NCI-H510A treated with DMSO at 0.1 percent for 48 hours (cell line): ENCODE measurements at regions not wholly inside any gene's neighbourhood (a gene's known extent, or its start where the extent isn't known, plus 50 kb on each side); places are given as distances from the start of the nearest gene placed in this dataset.
"Not testable (repeated sequence)": the region's sequence is repeated elsewhere in the genome, so short reads cannot be mapped to it uniquely, and the experiment has no call there.

Experiments
- DNase-seq: peaks from one replicate; lab custom pipeline; 2025; lab: John Stamatoyannopoulos, UW

DNA sequence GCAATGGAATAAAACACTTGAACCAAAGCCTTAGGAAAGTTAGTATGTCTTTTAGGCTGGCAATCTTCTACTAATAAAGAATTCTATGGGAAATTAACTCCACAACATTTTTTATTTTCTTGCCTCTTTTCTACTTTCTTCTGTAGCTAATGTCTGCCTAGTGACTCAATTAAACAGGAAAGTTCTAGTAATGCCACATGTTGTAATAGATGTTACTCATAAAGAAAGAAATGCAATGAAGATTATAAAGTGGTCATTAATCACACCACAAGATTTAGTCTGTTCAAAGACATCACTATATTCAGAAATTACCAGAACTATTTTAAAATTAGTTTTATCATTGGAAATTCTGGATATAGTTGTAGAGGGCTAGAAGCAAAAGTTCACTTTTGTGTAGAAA lies 329.7 kb downstream of the SI start:
- DNase-seq = no peak

DNA sequence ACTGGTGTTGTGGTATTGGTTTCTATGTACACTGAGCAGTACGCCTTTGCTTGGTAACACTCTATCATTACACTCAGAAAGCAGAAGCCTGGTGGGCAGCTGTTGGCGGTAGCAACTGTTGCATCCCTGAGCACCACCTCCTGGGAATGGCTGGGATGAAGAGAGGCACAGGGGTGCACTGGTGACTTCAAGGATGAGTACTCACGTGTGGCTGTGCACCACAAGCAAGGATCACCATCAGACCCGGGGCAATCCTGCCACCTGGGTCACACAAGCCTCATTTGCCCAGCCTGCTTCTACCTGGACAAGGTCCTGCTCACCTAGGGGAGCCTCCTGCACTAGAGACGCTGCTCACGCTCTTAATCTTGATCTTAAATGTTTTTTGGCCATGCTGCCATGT lies 336.4 kb downstream of the SI start:
- DNase-seq = no peak

DNA sequence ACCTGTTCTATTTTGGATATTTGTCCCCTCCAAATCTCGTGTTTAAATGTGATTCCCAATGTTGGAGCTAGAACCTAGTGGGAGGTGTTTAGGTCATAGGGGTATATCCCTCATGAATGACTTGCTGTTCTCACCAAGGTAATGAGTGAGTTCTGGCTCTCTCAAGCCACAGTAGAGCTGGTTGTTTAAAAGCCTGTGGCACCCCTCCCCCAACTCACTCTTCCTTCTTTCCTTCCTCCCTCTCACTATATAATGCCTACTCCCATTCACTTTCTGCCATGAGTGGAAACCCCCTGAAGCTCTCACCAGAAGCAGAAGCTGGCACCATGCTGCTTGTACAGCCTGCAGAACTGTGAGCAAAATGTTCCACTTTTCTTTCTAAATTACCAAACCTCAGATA lies 341.1 kb downstream of the SI start:
- no peak for DNase-seq

DNA sequence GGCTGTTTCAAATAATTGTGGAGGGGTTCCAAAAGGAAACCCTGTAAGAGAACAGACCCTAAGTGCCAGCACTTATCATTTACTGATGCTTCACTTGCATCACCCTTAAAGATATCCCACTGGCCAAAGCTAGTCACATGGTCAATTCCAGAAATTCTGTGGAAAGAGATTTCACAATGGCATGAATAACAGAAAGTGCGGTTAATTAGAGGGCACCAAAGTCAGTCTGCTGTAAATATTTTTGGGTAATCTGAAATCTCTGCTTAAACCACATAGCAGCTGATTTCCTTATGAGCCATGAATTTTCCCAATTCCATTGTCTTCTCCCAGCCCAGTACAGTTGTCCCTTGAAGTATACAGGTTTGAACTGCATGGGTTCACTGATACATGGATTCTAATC lies 346.1 kb downstream of the SI start:
- DNase-seq = no peak

DNA sequence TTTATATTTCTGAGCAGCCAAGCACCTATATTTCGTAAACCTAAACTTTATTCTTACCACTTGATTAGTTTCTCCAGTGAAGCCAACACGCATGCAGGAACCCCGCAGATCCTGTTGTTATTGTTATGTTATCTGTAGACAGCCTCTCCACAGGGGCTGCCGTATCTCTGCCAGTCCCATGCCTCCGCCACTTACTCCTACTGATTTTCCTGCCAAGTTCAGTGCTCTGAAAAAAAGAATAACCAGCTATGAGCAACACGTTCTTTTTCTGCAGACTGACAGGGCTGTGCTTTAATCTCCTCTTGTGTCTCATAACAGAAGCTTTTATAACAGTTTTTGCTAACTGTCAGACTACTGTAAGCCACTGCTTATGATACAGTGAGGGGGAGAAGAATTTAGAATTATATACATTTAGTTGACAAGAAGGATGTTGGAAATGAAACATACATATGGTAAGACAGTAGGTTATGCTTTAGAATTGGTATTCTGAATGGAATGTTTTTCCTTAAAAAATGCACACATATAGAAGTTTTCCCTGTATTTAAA lies 347.4 kb downstream of the SI start:
- no peak for DNase-seq

DNA sequence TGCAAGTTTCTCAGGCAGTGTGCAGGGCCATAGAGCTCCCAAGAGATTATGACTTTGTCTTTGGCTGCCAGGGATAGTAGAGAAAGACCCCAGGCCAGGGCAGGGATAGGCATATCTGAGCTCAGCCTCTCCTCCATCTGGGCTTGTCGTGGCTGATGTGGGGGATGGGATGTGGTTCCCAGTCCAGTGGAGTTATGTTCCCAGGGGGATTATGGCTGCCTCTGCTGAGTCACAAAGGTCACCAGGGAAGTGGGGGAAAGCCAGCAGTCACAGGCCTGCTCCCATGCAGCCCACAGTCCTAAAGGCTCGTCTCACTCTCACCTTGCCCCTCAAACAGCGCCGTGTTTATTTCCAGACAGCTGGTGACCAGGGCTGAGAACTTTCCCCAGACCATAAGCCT lies 354.9 kb downstream of the SI start:
- DNase-seq = no peak

DNA sequence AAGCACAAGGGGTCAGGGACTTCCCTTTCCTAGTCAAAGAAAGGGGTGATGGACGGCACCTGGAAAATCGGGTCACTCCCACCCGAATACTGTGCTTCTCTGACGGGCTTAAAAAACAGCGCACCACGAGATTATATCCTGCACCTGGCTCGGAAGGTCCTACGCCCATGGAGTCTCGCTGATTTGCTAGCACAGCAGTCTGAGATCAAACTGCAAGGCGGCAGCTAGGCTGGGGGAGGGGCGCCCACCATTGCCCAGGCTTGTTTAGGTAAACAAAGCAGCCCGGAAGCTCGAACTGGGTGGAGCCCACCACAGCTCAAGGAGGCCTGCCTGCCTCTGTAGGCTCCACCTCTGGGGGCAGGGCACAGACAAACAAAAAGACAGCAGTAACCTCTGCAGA lies 375.5 kb downstream of the SI start:
- not testable (repeated sequence) for DNase-seq

DNA sequence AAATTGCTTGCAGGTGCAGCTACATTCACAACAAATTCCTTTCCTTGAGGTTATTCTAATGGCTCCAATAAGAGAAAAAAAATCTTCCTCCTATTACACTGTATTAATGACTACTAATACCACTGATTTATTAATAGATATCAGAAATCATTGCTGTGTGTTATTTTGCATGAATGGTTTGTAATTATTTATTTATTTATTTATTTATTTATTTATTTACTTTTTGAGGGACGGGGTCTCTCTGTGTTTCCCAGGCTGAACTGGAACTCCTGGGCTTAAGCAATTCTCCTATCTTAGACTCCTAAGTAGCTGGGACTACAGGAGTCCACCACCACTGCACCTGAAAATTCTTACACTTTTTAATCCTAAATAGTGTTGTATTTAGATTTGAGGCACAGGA lies 390.4 kb downstream of the SI start:
- DNase-seq = no peak

DNA sequence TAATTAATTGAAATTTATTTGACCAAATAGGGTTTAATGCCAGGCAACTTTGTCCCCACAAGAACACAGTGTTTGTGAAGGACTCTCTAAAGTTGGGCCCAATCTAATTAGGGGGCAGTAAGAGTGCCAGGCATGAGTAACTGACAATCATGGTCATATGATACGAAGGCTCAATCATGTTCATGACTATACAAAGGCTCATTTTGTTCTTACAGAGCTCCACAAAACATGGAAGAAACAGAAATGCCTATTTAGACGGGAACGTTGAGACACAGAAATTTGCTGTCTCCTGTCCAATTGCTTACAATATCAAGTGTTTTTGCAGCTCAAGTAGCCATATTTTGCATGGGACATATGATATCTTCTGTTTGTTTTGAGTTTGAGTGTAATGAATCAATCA lies 391.1 kb downstream of the SI start:
- no peak for DNase-seq

DNA sequence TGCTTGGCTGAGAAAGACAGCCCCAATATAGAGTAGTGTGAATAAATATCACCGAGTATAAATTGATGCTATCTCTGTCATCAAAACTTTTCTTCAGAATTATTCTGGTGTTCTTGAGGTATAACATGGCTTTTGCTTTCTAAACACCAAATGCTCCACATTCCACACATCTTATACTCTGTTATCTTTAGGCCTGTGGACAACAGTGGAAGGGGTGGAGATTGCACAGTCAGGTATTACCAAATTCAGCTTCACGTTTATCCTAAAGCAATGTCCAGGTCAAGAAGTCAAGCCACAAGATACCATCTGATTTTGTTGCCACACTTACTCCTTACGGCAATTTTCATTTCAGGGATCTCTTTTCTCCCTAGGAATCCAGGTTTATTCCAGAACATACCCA lies 394.8 kb downstream of the SI start:
- no peak for DNase-seq

DNA sequence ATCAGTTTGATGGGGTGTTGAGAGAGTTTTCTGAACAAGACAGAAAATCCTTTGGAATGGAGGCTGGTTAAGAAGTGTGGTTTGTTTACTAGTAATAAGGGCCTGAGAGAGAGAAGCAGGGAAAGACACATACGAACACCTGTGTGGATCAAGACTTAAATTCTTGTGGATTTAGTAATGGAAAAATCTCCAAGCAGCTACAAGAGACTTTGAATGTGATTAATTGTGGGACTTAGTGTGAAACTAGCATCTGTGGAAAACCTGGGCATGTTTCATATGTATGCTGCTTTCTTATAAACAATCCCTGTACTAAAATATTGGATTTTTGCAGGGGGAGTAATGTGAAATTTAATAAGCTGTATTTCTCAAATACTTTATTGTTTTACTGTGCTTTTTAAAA lies 399.1 kb downstream of the SI start:
- no peak for DNase-seq

DNA sequence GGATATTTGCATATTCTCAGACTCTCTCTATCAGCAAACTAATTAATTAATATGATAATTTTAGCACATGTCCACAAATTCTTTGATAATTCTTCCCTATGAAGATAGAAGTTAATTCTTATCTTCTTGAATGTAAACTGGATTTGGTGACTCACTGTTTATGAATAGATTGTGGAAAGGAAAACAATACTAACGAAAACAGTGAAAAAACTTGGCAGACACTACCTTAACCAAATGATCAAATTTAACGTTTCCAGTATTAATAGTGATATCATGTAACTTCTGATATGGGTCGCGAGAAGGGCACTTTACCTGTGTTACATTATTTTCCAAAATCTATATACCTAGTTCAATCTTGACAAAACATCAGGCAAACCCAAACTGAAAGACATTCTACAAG lies 401.0 kb downstream of the SI start:
- DNase-seq = no peak

DNA sequence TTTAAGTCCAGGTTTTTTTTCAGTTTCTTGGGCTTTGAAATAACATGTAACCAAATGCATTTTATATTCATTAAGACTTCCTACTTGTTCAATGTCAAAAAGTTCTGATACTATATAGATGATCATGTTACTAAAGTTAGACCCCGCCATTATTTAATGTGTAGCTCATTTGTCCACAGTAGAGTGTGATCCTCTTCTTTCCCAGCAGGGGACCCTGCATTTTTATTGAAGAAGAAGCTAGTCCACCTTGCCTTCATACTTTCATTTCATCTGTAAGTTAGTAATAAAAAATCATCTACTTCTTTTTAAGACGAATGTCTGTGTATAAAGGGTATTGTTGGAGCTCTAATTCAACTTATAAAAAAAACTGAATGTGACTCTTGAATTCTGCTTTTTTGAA lies 404.6 kb downstream of the SI start:
- DNase-seq = no peak

DNA sequence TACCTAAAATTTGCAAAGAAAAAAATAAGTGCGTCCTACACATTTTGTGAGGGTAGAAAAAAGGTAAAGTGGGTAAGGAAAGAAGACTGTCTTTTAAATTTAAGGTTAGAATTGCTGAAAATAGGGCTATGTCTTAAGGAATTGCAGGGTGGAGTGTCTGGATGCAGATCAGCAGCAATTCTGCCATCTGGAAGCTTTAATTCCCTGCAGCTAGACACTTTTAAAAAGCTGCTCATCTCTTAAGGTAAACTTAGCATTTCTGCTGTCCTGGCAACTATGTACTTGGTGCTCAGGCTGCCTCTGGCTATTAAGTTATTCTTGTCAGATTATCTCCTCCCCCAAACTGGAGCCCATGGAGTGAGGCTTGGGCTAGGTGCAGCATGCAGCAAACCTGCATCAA lies 420.2 kb downstream of the SI start:
- no peak for DNase-seq

DNA sequence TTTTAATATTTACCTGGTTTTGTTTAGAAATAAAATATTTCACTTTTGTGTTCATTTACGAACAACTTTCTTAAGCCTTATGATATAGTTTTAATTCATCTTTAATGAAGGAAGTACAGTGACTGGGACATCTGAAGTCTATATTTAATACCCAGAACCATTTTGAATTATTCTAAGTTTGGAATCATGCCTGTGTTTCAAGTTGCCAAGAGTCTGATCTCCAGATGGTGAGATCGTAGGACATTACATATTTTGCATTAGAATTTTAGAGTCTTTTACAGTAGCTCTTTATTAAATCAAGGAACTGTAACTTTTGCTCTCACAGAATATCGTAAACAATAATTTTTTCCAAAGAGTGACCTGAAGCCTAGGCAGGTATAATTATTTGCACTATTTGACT lies 420.7 kb downstream of the SI start:
- DNase-seq = no peak

DNA sequence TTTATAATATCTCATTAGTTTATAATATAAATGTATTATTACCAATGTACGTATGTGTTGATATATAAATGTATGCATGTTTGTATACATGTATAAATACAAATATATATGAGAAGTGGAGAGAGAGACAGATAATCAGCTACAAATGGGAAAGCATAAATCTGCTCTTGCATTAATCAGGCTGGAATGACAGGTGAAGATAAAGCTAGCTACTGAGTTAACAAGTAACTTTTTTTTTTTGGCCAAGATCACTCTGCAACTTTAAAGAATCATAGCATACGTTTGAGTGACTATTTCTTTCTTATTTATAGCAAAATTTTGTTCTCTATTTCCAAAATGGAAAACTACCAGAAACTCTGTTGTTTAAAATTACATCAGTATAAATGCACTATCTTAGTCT lies 422.8 kb downstream of the SI start:
- DNase-seq = no peak

DNA sequence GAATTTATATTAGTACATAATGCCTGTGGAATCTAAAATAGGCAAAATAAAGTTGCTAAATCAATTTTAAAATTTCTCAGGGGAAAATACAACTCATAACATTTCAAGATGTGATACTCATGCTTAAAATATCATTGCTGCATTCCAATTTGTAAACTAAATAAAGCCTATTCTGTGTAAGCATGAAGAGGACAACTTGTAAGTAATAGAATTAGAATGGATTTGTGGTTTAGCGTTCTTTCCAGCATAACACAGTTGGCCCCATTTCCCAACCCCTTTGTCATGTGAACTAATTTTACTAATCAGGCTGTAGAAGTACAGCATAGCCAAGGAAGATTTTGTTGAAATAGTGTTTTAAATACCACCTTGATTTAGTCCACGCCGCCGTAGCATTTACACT lies 437.2 kb downstream of the SI start:
- no peak for DNase-seq

DNA sequence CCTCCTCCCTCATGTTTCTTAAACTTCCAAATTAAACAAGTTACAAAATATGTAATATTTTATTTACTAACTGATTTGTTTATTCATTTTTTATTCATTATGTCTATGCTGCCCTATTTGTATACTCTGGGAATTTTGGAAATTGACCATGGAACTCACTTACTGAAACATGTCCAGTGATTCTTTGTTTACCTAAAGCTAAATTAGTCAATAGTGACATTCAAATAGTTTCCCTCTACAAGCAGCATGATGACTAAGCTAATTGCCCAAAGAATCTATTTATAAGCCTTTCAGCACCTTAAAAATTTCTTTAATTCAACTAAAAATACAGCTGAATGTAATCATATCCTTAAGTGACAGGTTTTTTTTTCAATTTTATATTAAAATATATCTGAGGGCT lies 437.7 kb downstream of the SI start:
- DNase-seq = no peak

DNA sequence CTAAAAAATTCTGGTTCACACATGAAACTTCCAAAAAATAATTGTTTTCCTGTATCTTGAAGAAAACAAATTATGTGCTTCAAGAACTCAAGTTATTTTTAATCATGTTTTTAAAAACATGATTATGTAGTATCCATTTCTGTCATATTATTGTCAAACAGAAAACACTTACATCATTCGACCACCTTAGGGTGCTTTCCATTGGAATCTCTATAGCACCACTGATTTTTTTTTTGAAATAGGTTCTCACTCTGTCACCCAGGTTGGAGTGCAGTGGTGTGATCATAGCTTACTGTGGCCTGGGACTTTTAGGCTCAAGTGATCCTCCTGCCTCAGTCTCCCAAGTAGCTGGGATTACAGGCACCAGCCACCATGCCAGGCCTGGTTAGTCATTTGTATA lies 457.3 kb downstream of the SI start:
- no peak for DNase-seq

DNA sequence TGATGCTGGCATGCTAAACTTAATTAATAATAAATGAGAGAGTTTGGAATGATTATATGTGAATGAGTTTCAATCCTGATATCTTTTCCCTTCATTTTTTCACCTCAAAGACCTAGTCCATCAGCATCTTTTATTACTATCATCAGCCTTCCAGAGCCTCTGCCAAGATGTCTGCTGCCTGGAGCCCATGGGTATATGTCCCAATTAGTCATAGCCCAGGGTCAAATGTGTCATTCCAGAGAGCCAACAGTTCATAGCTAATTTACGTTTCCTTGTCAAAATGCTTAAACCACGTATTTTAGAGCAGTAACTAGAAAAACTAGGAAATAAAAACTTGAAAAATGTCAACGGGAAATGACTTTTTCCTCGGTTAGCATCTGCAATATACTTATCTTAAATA lies 457.9 kb downstream of the SI start:
- no peak for DNase-seq

DNA sequence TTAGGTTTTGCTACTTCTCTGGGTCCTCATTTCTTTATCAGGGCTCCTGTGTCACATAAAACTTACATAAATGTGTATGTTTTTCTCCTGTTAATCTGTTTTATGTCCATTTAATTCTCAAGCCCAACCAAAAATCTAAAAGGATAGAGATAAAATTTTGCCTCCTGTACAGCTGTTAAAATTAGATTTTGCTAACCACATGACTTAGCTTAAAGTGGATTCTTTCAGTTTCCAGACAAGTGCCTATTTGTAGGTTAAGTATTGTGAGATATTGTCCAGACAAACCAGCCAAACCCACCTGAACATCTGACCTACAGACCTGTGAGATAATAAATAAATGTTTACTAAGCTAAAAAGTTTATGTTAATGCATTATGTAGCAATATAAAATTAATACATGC lies 465.5 kb downstream of the SI start:
- no peak for DNase-seq

DNA sequence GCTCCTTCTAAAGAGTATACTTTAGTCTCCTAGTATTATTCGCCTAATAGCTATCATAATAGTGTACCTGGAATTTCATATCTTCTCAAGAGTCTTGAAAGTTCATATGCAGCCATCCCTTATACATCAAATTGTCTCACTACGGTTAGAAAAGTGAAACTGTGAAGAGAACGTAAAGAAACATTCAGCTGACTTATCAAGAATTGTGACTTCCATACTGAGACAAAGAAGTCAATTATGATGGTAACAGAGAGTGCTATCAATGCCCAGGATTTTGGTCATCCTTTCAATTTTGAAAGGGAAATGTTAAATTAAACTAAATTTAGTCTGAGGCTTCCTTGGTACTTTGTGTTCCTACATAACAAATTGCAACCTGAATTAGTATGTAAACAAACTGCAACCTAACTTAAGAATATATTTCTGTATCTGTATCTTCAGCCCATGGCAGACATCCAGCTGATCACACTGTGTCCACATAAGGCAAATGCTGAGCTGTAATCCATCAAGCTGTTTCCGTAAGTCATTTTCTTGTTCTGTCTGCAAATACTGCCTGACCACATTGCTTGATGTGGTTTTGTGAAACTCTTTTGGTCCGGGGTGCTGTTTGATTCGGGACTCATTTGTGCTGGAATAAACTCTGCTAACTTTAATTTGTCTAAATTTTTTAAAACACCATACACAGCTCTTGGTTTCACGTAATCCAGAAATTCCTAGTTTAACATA lies 469.6 kb downstream of the SI start:
- DNase-seq = no peak

DNA sequence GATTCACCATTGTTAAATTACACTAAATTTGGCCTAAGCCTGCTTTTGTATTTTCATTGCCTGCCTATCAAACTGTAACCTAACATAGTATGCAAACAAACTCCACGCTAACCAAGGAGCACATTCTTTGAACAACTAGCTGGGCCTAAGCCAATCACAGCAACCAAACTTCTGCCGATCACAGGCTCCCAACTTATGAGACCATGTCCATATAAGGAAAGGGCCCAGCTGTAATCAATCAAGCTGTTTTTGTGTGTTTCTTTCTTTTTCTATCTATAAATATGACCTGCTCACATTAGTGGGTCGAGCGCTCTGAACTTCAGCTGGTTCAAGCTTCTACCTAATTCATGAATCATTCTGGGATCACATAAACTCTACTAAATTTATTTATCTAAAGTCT lies 473.6 kb downstream of the SI start:
- no peak for DNase-seq

DNA sequence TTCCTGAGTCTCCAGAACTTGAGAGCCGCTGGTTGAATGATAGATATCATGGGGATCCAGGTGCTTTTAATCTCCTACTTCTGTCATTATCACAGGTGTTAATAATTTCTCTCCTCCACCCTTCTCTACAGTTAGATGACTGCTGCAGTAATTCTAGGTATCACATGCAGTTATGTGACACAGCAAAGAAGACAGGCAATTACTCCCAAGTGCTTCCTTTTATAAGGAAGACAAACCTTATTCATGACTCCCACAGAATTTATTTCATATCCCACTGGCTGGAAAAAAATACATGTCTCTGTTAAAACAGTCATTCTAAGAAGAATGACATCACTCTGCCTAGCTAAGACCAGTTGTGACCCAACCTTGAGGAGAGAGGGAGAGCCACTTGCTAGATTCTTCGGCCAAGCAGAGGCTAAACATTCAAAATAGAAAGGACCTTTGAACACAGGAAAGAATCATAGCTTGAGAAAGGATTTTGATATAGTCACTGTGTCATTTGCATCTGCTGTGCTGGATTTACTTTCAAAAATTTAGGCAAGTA lies 500.6 kb downstream of the SI start:
- DNase-seq = no peak
